SK-N-DZ (cell line): ENCODE measurements at regions not wholly inside any gene's neighbourhood (a gene's known extent, or its start where the extent isn't known, plus 50 kb on each side); places are given as distances from the start of the nearest gene placed in this dataset.
"Not testable (repeated sequence)": the region's sequence is repeated elsewhere in the genome, so short reads cannot be mapped to it uniquely, and the experiment has no call there.

Source experiments
- DNase-seq: peaks from one replicate; pipeline ENCODE4 v3.0.0-alpha.2; 2015; ENCODE audit warnings: low spot score

DNA sequence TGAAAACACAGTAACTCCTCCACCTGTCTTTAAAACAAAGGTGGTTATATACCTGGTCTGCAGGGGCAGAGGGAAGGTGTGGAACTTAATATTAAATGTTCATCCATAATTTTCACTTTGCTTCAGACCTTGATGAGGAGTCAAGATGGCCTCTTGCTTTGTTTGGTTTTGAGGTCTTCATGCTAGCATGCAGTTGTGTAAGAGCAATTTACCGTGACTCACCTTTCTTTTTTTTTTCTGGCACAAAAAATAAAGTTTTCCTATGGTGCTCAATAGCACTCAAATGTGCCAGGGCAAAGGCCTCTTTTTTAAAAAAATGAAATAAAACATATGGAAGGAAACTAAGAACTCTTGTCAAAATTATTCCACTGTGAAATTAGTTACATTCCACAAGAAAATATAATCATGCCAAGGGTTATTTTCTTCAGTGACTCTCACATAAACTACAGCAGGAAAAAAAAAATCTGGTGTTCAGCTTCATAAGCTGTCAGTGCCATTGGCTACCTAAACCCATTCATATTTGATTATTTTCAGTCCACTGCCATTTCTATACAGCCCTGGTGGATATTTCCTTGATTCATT is 128.2 kb downstream of the SLC7A11 start:
- no peak for DNase-seq

DNA sequence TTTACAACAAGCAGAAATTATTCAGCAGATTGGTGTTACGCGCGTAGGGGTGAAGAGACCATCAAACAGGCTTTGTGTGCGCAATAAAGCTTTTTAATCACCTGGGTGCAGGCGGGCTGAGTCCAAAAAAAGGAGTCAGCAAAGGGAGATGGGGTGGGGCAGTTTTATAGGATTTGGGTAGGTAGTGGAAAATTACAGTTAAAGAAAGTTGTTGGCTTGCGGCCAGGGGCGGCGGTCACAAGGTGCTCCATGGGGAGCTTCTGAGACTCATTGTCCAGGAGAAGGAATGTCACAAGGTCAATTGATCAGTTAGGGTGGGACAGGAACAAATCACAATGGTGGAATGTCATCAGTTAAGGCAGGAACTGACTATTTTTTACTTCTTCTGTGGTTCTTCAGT is 129.3 kb downstream of the SLC7A11 start:
- DNase-seq, result not testable (repeated sequence)

DNA sequence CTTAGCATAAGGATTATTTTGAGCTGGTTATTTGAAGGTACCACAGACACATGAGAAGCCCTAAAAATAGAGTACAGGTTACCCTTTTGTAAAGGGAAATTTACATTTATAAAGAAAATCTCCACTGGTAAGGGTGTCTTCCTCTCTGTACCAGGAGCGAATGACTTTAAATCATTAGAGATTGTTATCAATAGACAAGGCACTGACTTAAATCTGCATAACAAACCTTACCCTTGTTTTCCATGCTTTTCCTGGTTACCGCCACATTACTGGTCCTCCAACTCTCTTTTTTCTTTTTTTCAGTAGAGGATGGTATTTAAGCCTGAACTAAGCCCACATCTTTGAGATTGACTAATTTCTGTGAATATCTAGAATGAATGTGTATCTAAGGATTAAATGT is 129.8 kb downstream of the SLC7A11 start:
- DNase-seq, result no peak

DNA sequence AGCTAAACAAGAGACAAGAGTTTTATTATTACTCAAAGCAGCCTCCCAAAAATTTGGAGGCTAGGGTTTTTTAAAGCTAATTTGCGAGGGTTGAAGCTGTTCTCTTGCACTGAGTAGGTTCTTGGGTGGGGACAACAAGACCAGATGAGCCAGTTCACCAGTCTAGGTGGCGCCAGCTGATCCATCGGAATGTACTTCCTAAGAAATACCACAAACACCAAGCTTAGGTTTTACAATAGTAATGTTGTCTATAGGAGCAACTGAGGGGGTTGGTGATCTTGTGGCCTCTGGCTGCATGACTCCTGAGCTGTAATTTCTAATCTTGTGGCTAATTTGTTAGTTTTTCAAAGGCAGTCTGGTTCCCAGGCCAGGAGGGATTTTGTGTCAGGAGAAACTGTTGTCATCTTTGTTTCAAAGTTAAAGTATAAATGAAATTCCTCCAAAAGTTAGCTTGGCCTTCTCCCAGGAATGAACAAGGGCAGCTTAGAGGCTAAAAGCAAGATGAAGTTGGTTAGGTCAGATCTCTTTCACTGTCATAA is 130.6 kb downstream of the SLC7A11 start:
- no peak for DNase-seq

GRCh38 chr4:138110815-138111214 is 131.3 kb downstream of the SLC7A11 start:
- DNase-seq, result no peak

GRCh38 chr4:138107023-138107422 is 135.1 kb downstream of the SLC7A11 start:
- DNase-seq, result no peak

GRCh38 chr4:138105331-138105730 is 136.8 kb downstream of the SLC7A11 start:
- no peak for DNase-seq

DNA sequence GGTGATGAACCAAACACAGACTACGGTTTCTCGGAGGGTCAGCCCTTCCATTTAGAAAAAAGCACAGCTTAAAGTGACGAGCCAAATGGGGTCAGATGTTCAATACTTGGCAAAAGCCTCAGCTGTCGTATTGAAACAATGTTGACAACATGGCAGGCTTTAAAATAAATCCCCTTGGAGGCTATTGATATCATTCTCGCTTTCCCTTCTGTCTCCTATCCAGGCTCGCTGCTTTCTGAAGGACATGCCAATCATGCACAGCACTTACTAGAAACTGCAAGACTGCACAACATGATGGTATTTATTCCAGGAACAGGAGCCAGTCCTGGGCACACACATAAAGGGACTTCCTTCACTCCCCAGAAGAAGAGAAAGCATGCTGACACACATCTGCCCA is 137.9 kb downstream of the SLC7A11 start:
- DNase-seq, result no peak

- DNase-seq, result no peak
These were observed 138.4 kb downstream of the SLC7A11 start for GRCh38 chr4:138103597-138104283.

GRCh38 chr4:138099385-138099784 is 142.8 kb downstream of the SLC7A11 start:
- DNase-seq, result no peak

- DNase-seq, result no peak
These were observed 144.1 kb downstream of the SLC7A11 start for GRCh38 chr4:138097912-138098600.

DNA sequence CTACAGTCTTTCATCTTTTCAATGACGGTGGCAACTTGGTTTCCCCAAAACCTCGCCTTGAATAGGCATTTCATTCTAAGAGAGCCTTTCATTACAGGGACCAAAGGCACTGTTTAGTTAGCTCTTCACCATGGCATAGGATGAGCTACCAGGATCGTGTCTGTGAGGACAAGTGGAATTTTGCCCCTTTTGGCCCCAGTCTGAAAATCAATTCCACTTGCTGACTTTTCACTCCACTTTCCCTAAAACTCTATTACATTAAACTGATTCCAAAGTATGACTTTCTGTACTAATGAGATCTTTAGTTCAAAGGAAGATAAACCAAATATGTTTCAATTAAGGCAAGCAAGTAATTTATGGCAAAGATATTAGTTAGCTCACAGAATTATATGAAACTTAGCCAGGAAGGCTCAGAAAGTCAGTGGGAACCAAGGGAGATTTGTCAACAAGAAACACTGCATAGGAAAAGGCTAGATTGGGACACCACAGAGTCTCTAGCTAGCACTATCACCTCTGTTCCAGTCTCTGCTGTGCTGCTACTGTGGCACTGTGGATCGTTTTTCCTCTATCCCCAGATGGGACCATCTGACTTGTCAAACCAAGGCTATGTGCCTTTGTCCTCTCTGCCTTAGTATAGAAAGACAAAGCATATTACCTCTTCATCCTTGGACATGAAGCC is 145.6 kb downstream of the SLC7A11 start:
- no peak for DNase-seq

GRCh38 chr4:138095378-138095777 is 146.8 kb downstream of the SLC7A11 start:
- DNase-seq, result no peak

GRCh38 chr4:138092060-138092459 is 150.1 kb downstream of the SLC7A11 start:
- DNase-seq, result no peak

DNA sequence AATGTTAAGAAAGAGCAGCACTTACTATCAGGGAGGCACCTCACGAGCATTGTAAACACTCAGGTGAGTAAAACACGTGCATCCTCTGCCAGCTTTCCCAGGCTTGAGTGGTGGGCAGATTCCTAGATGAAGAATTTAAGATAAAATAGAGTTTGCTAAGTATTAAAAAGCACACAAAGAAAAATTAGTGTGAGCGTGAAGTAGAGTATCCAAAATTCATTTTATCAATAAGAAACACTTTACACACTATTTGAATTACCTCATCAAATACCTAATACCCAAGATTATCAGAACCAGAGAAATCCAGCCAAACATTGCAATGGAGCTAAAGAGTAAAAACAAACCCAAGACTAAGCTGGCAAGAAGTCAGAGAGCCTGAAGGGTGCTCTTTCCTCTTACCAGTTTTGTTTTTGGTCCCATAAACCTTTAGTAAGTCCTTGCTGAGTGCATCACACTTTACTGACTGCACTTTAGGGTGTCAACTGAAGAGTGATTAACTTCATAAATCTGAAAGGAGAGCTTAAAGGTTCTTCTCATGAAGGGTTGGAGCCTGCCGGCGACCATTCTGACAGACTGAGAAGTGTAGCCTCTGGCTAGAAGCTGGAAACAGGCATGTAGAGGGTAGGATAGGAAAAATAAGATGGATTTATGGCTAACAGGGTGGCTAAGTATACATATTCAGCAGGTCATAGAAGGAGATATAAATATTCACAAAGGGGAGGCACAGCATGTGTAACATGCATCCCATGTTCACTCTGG is 151.1 kb downstream of the SLC7A11 start:
- no peak for DNase-seq

GRCh38 chr4:138090150-138090917 is 151.8 kb downstream of the SLC7A11 start:
- peak; percentile 65 for DNase-seq

GRCh38 chr4:138088449-138089208 is 153.5 kb downstream of the SLC7A11 start:
- DNase-seq, result no peak

DNA sequence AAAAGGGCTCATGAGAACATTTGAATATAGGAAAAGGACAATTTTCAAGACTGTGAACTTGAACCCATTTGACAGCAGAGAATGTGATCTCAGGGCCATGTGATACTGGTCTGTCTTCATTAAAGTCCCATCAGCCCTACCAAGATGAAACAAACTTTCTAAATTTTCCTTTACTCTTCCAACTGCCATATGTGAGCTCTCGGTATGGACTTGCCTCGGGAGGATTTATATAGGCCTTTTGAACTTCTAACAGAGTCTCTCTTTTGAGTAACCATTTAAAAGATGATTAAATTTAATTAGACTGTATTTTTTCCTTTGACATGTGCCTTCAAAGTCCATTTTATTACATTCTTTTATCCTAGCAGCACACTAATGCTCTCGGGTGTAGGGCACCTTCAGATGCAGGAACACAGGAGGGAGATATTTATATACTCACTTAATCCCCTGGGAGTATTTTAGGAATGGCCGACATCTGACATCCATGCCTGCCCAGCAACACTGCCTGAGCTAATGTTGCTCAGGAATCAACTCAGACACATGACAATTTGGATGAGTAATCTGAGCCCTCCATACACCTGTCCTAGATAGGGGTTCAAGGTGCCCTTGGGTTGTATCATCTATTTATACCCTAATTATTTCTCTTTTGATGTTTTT is 155.0 kb downstream of the SLC7A11 start:
- no peak for DNase-seq

- DNase-seq, result no peak
These were observed 155.5 kb downstream of the SLC7A11 start for GRCh38 chr4:138086611-138087041.
